Activated CD8-positive, alpha-beta T cell treated with anti-CD3 and anti-CD28 coated beads for 36 hours (primary cell): ENCODE measurements at regions not wholly inside any gene's neighbourhood (a gene's known extent, or its start where the extent isn't known, plus 50 kb on each side); places are given as distances from the start of the nearest gene placed in this dataset.

Experiments
- ATAC-seq: fragments of 200-7000 bp; cut with Tn5 transposase; one replicate; pipeline ENCODE4 v1.10.0; 2021; ENCODE audit warnings: mild to moderate bottlenecking, moderate library complexity
- CTCF ChIA-PET: fragments of 350-600 bp; sonication (Branson Sonifier 250); formaldehyde crosslinking; loops from one replicate; lab custom pipeline; 2021; ENCODE audit warnings: antibody characterized with exemption; lab: Charles Lee
- POLR2A ChIA-PET: fragments of 350-600 bp; sonication (Branson Sonifier 250); formaldehyde crosslinking; loops from one replicate; lab custom pipeline; 2021; ENCODE audit warnings: antibody characterized with exemption; lab: Charles Lee
- DNase-seq: peaks from one replicate; pipeline ENCODE4 v3.0.0-alpha.2; 2020
- H3K27ac Mint-ChIP-seq: one replicate; pipeline ENCODE4 v1.8.0; 2021; ENCODE audit warnings: mild to moderate bottlenecking, mixed read lengths
- H3K27me3 Mint-ChIP-seq: one replicate; pipeline ENCODE4 v1.8.0; 2021; ENCODE audit warnings: mixed read lengths
- H3K36me3 Mint-ChIP-seq: one replicate; pipeline ENCODE4 v1.8.0; 2021; ENCODE audit warnings: low read depth, mixed read lengths
- H3K4me1 Mint-ChIP-seq: one replicate; pipeline ENCODE4 v1.8.0; 2021; ENCODE audit warnings: low read depth, mixed read lengths
- H3K4me3 Mint-ChIP-seq: one replicate; pipeline ENCODE4 v1.8.0; 2021; ENCODE audit warnings: mild to moderate bottlenecking, moderate library complexity, mixed read lengths
- H3K9me3 Mint-ChIP-seq: one replicate; pipeline ENCODE4 v1.8.0; 2021; ENCODE audit warnings: mixed read lengths
- intact Hi-C: fragments of 100-400 bp; cut with micrococcal nuclease; formaldehyde crosslinking; loops from one replicate; pipeline ENCODE4 v1.10.0; 2022
- TF ChIP-seq, protein P1 (sequence below): fragments of 200-600 bp; IDR thresholded peaks from one replicate; pipeline ENCODE4 v1.8.0; 2022; ENCODE audit warnings: antibody characterized with exemption, mild to moderate bottlenecking

- H3K27ac Mint-ChIP-seq, result no peak overlapping the region
- ATAC-seq, result no peak
- H3K36me3 Mint-ChIP-seq, result no peaks in the 10 kb centered on the region
- peaks cover 7% of the 10 kb centered on the region for H3K4me1 Mint-ChIP-seq
- H3K9me3 Mint-ChIP-seq, result no peaks in the 10 kb centered on the region
- ChIA-PET CTCF (no interaction called here), POLR2A (no interaction called here)
- no peak for DNase-seq
- H3K4me3 Mint-ChIP-seq, result no peak overlapping the region
- intact Hi-C loops, result no loop called here
- no peaks in the 10 kb centered on the region for H3K27me3 Mint-ChIP-seq
- TF ChIP-seq, protein P1, sequence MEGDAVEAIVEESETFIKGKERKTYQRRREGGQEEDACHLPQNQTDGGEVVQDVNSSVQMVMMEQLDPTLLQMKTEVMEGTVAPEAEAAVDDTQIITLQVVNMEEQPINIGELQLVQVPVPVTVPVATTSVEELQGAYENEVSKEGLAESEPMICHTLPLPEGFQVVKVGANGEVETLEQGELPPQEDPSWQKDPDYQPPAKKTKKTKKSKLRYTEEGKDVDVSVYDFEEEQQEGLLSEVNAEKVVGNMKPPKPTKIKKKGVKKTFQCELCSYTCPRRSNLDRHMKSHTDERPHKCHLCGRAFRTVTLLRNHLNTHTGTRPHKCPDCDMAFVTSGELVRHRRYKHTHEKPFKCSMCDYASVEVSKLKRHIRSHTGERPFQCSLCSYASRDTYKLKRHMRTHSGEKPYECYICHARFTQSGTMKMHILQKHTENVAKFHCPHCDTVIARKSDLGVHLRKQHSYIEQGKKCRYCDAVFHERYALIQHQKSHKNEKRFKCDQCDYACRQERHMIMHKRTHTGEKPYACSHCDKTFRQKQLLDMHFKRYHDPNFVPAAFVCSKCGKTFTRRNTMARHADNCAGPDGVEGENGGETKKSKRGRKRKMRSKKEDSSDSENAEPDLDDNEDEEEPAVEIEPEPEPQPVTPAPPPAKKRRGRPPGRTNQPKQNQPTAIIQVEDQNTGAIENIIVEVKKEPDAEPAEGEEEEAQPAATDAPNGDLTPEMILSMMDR, result no peak
Measured at GRCh38 chr2:147491506-147491905, 353.3 kb upstream of the ACVR2A start.

GRCh38 chr2:147490401-147491261 lies 354.2 kb upstream of the ACVR2A start:
- POLR2A ChIA-PET, result no interaction called here
- ATAC-seq, result peak; percentile 34
- intact Hi-C loops, result no loop called here

DNA sequence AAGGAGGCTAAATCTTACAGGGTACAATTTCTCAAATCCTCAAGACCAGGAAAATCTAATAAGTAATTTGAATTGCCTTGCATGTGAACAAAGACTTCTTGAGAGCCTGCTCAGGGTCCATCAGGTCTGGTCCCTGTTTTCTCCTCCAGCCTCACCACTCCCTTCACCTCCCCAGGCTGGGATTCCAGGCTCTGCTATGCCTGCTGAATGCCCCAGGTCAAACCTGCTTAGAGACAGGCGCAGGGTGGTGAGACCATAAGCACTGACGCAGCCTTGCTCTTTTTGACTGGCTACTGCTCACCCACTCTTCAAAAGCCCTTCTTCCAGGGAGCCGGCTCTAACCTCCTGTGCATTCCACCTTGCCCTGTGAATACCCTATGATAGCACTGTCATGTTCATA lies 356.4 kb upstream of the ACVR2A start:
- intact Hi-C loops, result no loop called here
- ATAC-seq (no peak), DNase-seq (no peak)
- peaks cover 7% of the 10 kb centered on the region for H3K4me1 Mint-ChIP-seq
- TF ChIP-seq, protein P1, result no peak
- ChIA-PET POLR2A (no interaction called here), CTCF (no interaction called here)
- no peaks in the 10 kb centered on the region for H3K27me3 Mint-ChIP-seq
- H3K9me3 Mint-ChIP-seq, result no peaks in the 10 kb centered on the region
- no peaks in the 10 kb centered on the region for H3K36me3 Mint-ChIP-seq
- H3K4me3 Mint-ChIP-seq, result no peak overlapping the region
- no peak overlapping the region for H3K27ac Mint-ChIP-seq

More at GRCh38 chr2:147490401-147491261, 354.2 kb upstream of the ACVR2A start:
- no peaks in the 10 kb centered on the region for H3K9me3 Mint-ChIP-seq
- DNase-seq, result no peak
- H3K4me1 Mint-ChIP-seq, result peaks cover 7% of the 10 kb centered on the region
- no peak overlapping the region for H3K27ac Mint-ChIP-seq
- H3K36me3 Mint-ChIP-seq, result no peaks in the 10 kb centered on the region
- CTCF ChIA-PET, result no interaction called here
- H3K27me3 Mint-ChIP-seq, result no peaks in the 10 kb centered on the region
- H3K4me3 Mint-ChIP-seq, result no peak overlapping the region
- TF ChIP-seq, protein P1, result no peak

GRCh38 chr2:147487978-147488289 lies 356.9 kb upstream of the ACVR2A start:
- intact Hi-C loops, result no loop called here
- no peak for ATAC-seq
- Mint-ChIP-seq H3K9me3 (no peaks in the 10 kb centered on the region), H3K4me1 (peaks cover 7% of the 10 kb centered on the region), H3K27ac (no peak overlapping the region), H3K4me3 (no peak overlapping the region), H3K36me3 (no peaks in the 10 kb centered on the region), H3K27me3 (no peaks in the 10 kb centered on the region)
- TF ChIP-seq, protein P1, result no peak
- ChIA-PET POLR2A (no interaction called here), CTCF (no interaction called here)
- no peak for DNase-seq

GRCh38 chr2:147487286-147487977 lies 357.4 kb upstream of the ACVR2A start:
- H3K4me1 Mint-ChIP-seq, result peaks cover 7% of the 10 kb centered on the region
- intact Hi-C loops, result no loop called here
- ChIA-PET CTCF (no interaction called here), POLR2A (no interaction called here)
- H3K27me3 Mint-ChIP-seq, result no peaks in the 10 kb centered on the region
- DNase-seq (no peak), ATAC-seq (no peak)
- TF ChIP-seq, protein P1, result no peak
- no peak overlapping the region for H3K27ac Mint-ChIP-seq
- no peaks in the 10 kb centered on the region for H3K9me3 Mint-ChIP-seq
- no peaks in the 10 kb centered on the region for H3K36me3 Mint-ChIP-seq
- H3K4me3 Mint-ChIP-seq, result no peak overlapping the region
